RWPE1 (cell line): ENCODE measurements at regions not wholly inside any gene's neighbourhood (a gene's known extent, or its start where the extent isn't known, plus 50 kb on each side); places are given as distances from the start of the nearest gene placed in this dataset.

ENCODE experiments used
- CTCF ChIA-PET: fragments of 350-600 bp; sonication (Branson Sonifier 250); formaldehyde crosslinking; extraction: SDS; loops from one replicate; lab custom pipeline; 2021; lab: Yijun Ruan, JAX
- POLR2A ChIA-PET: fragments of 400-600 bp; formaldehyde crosslinking; extraction: SDS; loops from one replicate; lab custom pipeline; 2020; ENCODE audit warnings: antibody characterized with exemption; ENCODE audit not compliant: low non-redundant PET; lab: Yijun Ruan, JAX
- DNase-seq: peaks from one replicate; pipeline ENCODE4 v3.0.0; 2012; ENCODE audit warnings: low spot score
- H3K27ac ChIP-seq: fragments of 450-650 bp; 2 replicates; pipeline ENCODE4 v1.5.1; 2017
- TF ChIP-seq, protein P1 (sequence below): fragments of 450-650 bp; conservative IDR thresholded peaks from 2 replicates; pipeline ENCODE4 v1.5.1; 2017; ENCODE audit warnings: low read depth, mild to moderate bottlenecking

GRCh38 chr1:90768098-90768497 is 51.0 kb upstream of the BARHL2 start:
- no peak overlapping the region for H3K27ac ChIP-seq
- TF ChIP-seq, protein P1, sequence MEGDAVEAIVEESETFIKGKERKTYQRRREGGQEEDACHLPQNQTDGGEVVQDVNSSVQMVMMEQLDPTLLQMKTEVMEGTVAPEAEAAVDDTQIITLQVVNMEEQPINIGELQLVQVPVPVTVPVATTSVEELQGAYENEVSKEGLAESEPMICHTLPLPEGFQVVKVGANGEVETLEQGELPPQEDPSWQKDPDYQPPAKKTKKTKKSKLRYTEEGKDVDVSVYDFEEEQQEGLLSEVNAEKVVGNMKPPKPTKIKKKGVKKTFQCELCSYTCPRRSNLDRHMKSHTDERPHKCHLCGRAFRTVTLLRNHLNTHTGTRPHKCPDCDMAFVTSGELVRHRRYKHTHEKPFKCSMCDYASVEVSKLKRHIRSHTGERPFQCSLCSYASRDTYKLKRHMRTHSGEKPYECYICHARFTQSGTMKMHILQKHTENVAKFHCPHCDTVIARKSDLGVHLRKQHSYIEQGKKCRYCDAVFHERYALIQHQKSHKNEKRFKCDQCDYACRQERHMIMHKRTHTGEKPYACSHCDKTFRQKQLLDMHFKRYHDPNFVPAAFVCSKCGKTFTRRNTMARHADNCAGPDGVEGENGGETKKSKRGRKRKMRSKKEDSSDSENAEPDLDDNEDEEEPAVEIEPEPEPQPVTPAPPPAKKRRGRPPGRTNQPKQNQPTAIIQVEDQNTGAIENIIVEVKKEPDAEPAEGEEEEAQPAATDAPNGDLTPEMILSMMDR, result no peak
- CTCF ChIA-PET, result no interaction called here
- POLR2A ChIA-PET, result no interaction called here
- no peak for DNase-seq
